Endodermal cell (in vitro differentiated cells): ENCODE measurements at regions not wholly inside any gene's neighbourhood (a gene's known extent, or its start where the extent isn't known, plus 50 kb on each side); places are given as distances from the start of the nearest gene placed in this dataset.

Experiments
- DNase-seq: peaks from one replicate; pipeline ENCODE4 v3.0.0-alpha.2; 2017
- H3K27ac ChIP-seq: 2 replicates; pipeline ENCODE4 v1.5.1; 2013; ENCODE audit warnings: mild to moderate bottlenecking, low read depth, low read length, moderate library complexity
- H3K27me3 ChIP-seq: 2 replicates; pipeline ENCODE4 v1.6.1; 2013; ENCODE audit warnings: mild to moderate bottlenecking, low read length, moderate library complexity; ENCODE audit not compliant: insufficient read depth, control insufficient read depth, poor library complexity, severe bottlenecking
- H3K36me3 ChIP-seq: 2 replicates; pipeline ENCODE4 v1.7.0; 2013; ENCODE audit warnings: mild to moderate bottlenecking, low read length, moderate library complexity; ENCODE audit not compliant: control insufficient read depth, insufficient read depth
- H3K4me1 ChIP-seq: one replicate; pipeline ENCODE4 v1.7.0; 2013; ENCODE audit warnings: low read length; ENCODE audit not compliant: control insufficient read depth, insufficient read depth
- H3K4me3 ChIP-seq: 2 replicates; pipeline ENCODE4 v1.5.1; 2013; ENCODE audit warnings: mild to moderate bottlenecking, low read length, moderate library complexity
- H3K9ac ChIP-seq: 2 replicates; pipeline ENCODE4 v1.6.1; 2013; ENCODE audit warnings: mild to moderate bottlenecking, low read length, moderate library complexity; ENCODE audit not compliant: poor library complexity, severe bottlenecking; ENCODE audit errors: extremely low read depth
- H3K9me3 ChIP-seq: 2 replicates; pipeline ENCODE4 v1.6.1; 2013; ENCODE audit warnings: mild to moderate bottlenecking, low read length, moderate library complexity; ENCODE audit not compliant: control insufficient read depth
- H3K27ac Mint-ChIP-seq: 2 replicates; pipeline ENCODE4 v1.8.0; 2020; ENCODE audit warnings: mixed read lengths
- H3K27me3 Mint-ChIP-seq: 2 replicates; pipeline ENCODE4 v1.8.0; 2021; ENCODE audit warnings: mild to moderate bottlenecking, mixed read lengths; ENCODE audit not compliant: insufficient read depth
- H3K36me3 Mint-ChIP-seq: 2 replicates; pipeline ENCODE4 v1.8.0; 2020; ENCODE audit warnings: low read depth, mixed read lengths
- H3K4me1 Mint-ChIP-seq: 2 replicates; pipeline ENCODE4 v1.8.0; 2020; ENCODE audit warnings: mixed read lengths
- H3K4me3 Mint-ChIP-seq: 2 replicates; pipeline ENCODE4 v1.8.0; 2020; ENCODE audit warnings: mild to moderate bottlenecking, moderate library complexity, mixed read lengths
- H3K9me3 Mint-ChIP-seq: 2 replicates; pipeline ENCODE4 v1.8.0; 2020; ENCODE audit warnings: mild to moderate bottlenecking, mixed read lengths
- CTCF ChIP-seq: fragments of 200-600 bp; sonication (generic); conservative IDR thresholded peaks from 2 replicates; pipeline ENCODE4 v1.5.0; 2021; ENCODE audit warnings: antibody characterized with exemption, mild to moderate bottlenecking
- WGBS, 2 experiments: methylation state at CpG; one replicate each; pipeline versions ENCODE4 v1.1.5 to v1.1.7; 2013; ENCODE audit warnings: missing lambda C conversion rate in 2 of 2, mixed read lengths in 1 of 2; ENCODE audit not compliant: insufficient coverage in 1 of 2, insufficient read length in 1 of 2; 5-methylcytosine and 5-hydroxymethylcytosine counted together

DNA sequence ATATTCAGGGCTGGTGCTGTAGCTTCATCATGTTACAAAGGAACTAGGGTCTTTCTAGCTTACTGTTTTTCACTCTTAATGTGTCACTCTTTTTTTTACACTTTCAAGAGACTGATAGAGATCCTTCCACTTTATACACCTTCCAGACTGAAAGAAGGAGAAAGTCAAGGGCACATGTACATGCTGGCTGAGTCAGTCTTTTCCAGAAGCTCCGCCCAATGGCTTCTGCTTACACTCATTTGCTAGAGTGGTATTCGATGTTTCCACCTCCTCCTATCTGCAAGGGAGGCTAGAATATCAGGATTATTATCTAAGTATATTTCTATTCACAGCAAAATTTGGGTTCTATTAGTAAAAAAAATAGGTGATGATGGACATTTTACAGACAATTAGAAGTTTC lies 325.8 kb upstream of the OR4E1 start:
- H3K4me1 ChIP-seq = no peaks in the 10 kb centered on the region
- no peak for TF ChIP-seq CTCF
- H3K36me3 ChIP-seq = no peaks in the 10 kb centered on the region
- H3K9me3 ChIP-seq = no peaks in the 10 kb centered on the region
- H3K27ac ChIP-seq = no peak overlapping the region
- H3K27me3 ChIP-seq = no peaks in the 10 kb centered on the region
- no peak overlapping the region for H3K4me3 ChIP-seq
- H3K9ac ChIP-seq = no peak overlapping the region
- Mint-ChIP-seq H3K27me3 (no peaks in the 10 kb centered on the region), H3K4me1 (peaks cover 2% of the 10 kb centered on the region), H3K27ac (no peak overlapping the region), H3K36me3 (no peaks in the 10 kb centered on the region), H3K9me3 (no peaks in the 10 kb centered on the region), H3K4me3 (no peak overlapping the region)
- WGBS, 2 experiments = 100% methylated on average over 2 of the region's 2 CpGs; no CpG with 5 or more reads in 1 of the 2 experiments
- DNase-seq = no peak

DNA sequence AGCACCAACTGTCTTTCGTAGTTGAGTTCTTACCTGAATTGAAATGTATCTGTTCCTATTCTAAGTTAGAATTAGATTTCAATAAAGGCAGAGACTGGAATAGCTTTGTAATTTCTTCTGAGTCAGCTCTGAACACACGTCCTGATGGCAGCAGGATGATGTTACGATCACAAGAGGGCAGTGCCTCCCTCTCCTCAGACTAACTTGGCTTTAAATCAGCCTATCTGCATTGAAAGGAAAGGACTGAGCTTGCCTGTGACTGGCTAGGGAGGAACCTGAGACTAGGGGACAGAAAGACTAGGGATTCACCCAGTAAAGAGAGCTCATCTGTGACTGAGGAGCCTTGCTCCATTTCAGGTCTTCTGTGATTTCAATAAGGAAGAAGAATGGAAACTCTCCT lies 323.7 kb upstream of the OR4E1 start:
- no peak overlapping the region for H3K4me3 Mint-ChIP-seq
- no peak overlapping the region for H3K27ac Mint-ChIP-seq
- no peaks in the 10 kb centered on the region for H3K9me3 Mint-ChIP-seq
- H3K36me3 ChIP-seq = no peaks in the 10 kb centered on the region
- H3K4me1 Mint-ChIP-seq = peaks cover 2% of the 10 kb centered on the region
- WGBS, 2 experiments = 41 to 75% methylated on average over 1 to 3 of the region's 3 CpGs
- DNase-seq = peak; percentile 82
- TF ChIP-seq CTCF = peak; percentile 78
- no peak overlapping the region for H3K4me3 ChIP-seq
- no peak overlapping the region for H3K27ac ChIP-seq
- no peaks in the 10 kb centered on the region for H3K36me3 Mint-ChIP-seq
- H3K27me3 ChIP-seq = no peaks in the 10 kb centered on the region
- no peaks in the 10 kb centered on the region for H3K9me3 ChIP-seq
- no peaks in the 10 kb centered on the region for H3K4me1 ChIP-seq
- no peak overlapping the region for H3K9ac ChIP-seq
- H3K27me3 Mint-ChIP-seq = no peaks in the 10 kb centered on the region

- Mint-ChIP-seq H3K27ac (no peak overlapping the region), H3K27me3 (peaks cover 2% of the 10 kb centered on the region), H3K4me1 (peaks cover 2% of the 10 kb centered on the region), H3K36me3 (no peaks in the 10 kb centered on the region), H3K9me3 (no peaks in the 10 kb centered on the region), H3K4me3 (no peak overlapping the region)
- no peak for DNase-seq
- H3K4me1 ChIP-seq = no peaks in the 10 kb centered on the region
- TF ChIP-seq CTCF = no peak
- no peaks in the 10 kb centered on the region for H3K27me3 ChIP-seq
- no peak overlapping the region for H3K27ac ChIP-seq
- H3K36me3 ChIP-seq = no peaks in the 10 kb centered on the region
- H3K9ac ChIP-seq = no peak overlapping the region
- H3K4me3 ChIP-seq = no peak overlapping the region
- no peaks in the 10 kb centered on the region for H3K9me3 ChIP-seq
These were observed 321.7 kb upstream of the OR4E1 start for GRCh38 chr14:21995332-21995731.
